GM03348 (cell line): ENCODE measurements at regions not wholly inside any gene's neighbourhood (a gene's known extent, or its start where the extent isn't known, plus 50 kb on each side); places are given as distances from the start of the nearest gene placed in this dataset.
"Not testable (repeated sequence)": the region's sequence is repeated elsewhere in the genome, so short reads cannot be mapped to it uniquely, and the experiment has no call there.

ENCODE experiments used
- DNase-seq: peaks from one replicate; pipeline ENCODE4 v3.0.0; 2012; ENCODE audit warnings: low spot score

- DNase-seq = no peak
Observed at GRCh38 chr9:111276431-111277128, 53.4 kb downstream of the OR2K2 start.

GRCh38 chr9:111274737-111275136 is 55.3 kb downstream of the OR2K2 start:
- DNase-seq = no peak

GRCh38 chr9:111272581-111272980 is 57.4 kb downstream of the OR2K2 start:
- no peak for DNase-seq

GRCh38 chr9:111271481-111272080 is 58.4 kb downstream of the OR2K2 start:
- no peak for DNase-seq

- DNase-seq = no peak
Observed at GRCh38 chr9:111271047-111271446, 59.0 kb downstream of the OR2K2 start.

- DNase-seq = not testable (repeated sequence)
Observed at GRCh38 chr9:111266024-111266423, 64.0 kb downstream of the OR2K2 start.

DNA sequence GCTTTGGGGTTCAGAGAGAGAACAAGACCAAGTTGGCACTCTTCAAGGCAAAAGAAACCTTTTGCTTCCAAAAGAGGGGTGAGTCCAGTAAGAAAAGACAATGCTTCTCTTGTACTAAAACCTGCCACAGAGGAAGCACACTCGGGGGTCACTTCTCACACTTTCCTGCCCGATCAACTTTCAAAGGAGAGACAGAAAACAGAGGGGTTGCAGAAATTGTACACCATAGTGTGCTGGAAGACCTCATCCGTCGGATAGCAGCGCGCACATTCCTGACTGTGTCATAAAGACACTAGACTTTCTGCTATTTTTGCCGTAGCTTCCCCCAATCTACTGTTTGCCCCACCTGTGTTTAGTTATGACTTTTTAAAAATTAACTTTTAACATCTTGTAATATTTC is 66.9 kb downstream of the OR2K2 start:
- DNase-seq = no peak

DNA sequence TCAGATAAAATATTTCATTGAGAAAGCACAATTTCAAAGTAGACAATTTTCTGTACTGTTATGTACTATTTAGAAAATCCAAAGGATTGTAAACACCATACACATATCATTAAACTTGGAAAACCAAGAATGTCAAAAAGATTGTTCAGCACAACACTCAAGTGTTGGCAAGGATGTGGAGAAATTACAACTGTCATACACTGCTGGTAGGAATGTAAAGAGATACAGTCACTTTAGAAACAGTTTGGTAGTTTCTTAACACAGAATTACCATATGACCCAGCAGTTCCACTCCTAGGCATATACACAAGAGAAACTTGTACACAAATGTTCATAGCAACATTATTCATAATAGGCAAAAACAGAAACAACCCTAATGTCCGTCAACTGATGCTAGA is 71.2 kb downstream of the OR2K2 start:
- no peak for DNase-seq

- no peak for DNase-seq
Observed at GRCh38 chr9:111258209-111258874, 71.7 kb downstream of the OR2K2 start.

GRCh38 chr9:111253742-111254437 is 76.1 kb downstream of the OR2K2 start:
- no peak for DNase-seq

DNA sequence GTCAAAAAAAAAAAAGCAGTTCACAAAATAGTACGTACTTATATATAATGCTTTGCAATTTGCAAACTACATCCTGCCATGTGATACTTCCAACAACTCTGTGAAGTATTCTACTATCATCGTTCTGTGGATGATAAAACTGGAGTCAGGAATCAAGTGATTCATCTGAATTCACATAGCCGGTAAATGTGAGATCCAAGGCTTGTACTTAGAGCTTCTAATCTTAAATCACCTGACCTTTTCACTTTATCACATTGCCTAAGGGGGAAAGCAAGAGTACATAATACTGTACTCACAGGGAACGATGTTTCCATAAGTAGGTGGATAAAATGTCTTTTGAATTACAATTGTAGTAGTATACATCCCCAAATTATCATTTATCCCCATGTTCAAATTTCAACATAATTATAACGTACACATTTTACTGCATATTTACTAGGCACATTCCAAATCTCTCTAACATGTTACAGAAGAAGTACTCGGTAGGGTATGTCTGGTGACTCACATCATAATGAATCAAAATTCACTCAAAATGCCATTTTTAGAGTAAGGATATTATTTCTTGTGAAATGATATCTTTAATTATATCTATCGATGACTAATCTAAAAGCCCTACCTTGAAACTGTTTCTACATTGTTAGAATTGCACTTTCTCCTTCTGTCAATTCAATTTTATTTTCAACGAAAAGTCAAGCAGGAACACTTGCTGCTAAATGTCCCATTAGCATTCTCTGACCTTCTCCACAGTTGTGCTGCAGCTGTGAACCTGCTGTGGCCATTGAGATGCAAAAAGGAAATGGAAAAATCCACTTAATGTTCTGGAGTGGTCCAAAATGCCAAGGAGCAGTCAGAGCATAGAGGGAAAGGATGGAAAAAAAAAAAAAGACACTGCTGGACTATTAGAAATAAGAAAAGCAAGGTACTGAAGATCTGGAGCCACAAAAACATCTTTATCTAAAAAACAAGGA is 78.9 kb downstream of the OR2K2 start:
- no peak for DNase-seq

DNA sequence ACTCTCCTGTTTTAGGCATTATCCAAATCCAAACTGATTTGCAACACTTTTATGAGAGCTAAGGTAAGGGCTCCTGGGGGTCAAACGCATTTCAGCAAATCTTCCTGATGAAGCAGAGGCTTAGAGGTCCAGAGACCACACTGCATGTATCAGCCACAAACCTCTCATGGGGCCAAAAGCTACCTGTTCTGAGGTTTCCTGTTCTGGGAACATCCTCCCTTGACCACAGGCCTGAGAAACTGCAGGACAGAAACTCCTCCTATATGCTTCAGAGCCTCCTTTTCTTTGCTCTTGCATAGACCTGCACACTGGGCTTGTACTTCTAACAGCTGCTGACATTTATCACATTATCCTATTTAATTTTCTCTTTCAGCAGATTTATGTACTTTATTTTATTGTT is 92.6 kb downstream of the OR2K2 start:
- DNase-seq = no peak

DNA sequence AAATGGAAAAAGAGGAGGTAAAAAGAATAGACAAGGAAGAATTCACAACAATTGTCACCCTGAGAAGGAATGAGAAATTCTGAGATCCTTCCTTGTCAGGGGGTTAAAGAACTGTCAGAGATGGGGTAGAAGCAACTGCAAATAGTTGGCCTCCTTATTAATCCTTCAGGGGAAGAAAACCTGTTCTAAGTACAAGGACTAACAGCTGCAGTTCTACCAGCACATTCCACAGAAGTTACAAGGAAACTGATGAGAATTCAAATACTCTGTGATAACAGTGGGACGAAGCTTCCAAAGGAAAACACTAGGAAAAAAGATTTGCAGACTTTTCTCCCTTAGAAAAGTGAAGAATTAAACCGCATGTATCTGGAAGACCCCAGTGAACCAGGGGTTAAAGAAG is 93.7 kb downstream of the OR2K2 start:
- peak; percentile 15 for DNase-seq

GRCh38 chr9:111233963-111234362 is 96.1 kb downstream of the OR2K2 start:
- no peak for DNase-seq

- DNase-seq = peak; percentile 11
Observed at GRCh38 chr9:111232997-111233790, 96.8 kb downstream of the OR2K2 start.

DNA sequence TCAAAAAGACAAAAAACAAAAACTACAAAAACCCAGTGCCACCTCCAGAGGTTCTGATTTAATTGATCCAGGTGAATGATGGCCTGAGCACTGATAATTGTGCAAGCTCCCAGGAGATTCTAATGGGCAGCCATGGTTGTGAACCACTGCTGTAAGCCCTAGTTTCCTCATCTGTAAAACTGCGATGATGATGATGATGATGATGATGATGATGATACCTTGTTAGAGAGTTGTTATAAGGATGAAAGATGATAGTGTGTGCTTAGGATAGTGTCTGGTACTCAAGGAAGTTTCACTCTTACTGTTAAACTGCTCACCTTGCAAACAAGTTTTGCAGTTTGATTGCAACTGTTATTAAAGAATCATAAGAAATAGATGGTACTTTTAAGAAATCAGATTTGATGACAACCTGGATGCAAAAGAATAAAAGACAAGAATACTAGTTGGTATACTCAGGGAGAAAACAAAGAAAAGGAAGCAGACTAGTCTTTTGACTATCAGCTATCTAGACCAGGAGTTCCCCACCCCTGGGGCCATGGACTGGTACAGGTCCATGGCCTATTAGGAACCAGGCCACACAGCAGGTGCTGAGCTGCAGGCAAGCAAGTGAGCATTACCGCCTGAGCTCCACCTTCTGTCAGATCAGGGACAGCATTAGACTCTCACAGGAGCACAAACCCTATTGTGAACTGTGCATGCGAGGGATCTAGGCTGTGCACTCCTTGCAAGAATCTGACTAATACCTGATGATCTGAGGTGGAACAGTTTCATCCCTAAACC is 98.0 kb downstream of the OR2K2 start:
- DNase-seq = no peak

DNA sequence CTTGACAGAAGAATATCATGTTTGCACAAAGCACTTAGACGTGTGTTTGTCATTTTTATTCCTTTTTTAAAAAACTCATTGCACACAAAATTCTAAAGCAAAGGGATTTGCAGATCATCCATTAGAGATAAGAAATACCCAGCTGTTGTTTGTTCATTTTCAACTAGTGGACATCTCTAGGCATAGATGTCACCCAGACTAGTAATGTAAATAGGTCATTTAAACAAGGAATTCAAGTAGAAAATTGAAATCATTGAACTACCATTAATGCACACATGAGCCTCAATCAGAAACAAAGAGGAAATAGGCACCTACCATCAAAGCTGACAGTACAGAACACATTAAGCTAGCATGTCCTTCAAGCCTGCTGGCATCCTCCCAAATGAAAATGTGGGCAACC is 107.3 kb downstream of the OR2K2 start:
- DNase-seq = no peak

- no peak for DNase-seq
Observed at GRCh38 chr9:111212874-111213273, 117.2 kb downstream of the OR2K2 start.

- DNase-seq = no peak
Observed at GRCh38 chr9:111198936-111199335, 131.1 kb downstream of the OR2K2 start.

GRCh38 chr9:111197256-111197655 is 132.8 kb downstream of the OR2K2 start:
- no peak for DNase-seq
